Stimulated activated CD4-positive, alpha-beta T cell treated with anti-CD3 and anti-CD28 coated beads, Interleukin-15, amount 100 ng/mL, for 24 hours (primary cell): ENCODE measurements at regions not wholly inside any gene's neighbourhood (a gene's known extent, or its start where the extent isn't known, plus 50 kb on each side); places are given as distances from the start of the nearest gene placed in this dataset.
"Not testable (repeated sequence)": the region's sequence is repeated elsewhere in the genome, so short reads cannot be mapped to it uniquely, and the experiment has no call there.

Experiments
- DNase-seq: peaks from one replicate; pipeline ENCODE4 v3.0.0-alpha.2; 2020

GRCh38 chr12:88925454-88925853 is 345.2 kb upstream of the KITLG start:
- DNase-seq: no peak

DNA sequence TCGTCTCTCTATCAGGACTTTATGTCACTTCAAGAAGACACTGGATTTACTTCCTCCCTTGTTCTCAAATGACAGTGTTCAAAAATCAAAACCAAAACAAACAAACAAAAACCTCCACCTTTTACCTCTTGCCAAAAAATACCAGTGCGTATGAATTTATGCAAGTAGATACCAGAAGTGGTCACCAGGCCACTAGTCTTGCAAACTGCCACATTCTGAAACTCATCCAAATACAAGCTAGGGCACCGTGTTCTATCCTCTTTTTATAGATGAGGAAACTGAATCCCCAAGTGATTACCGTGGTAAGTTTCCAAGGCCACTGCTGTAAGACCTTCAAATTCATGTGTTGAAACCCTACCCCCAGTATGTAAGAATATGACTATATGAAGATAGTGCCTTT is 343.9 kb upstream of the KITLG start:
- DNase-seq: no peak

DNA sequence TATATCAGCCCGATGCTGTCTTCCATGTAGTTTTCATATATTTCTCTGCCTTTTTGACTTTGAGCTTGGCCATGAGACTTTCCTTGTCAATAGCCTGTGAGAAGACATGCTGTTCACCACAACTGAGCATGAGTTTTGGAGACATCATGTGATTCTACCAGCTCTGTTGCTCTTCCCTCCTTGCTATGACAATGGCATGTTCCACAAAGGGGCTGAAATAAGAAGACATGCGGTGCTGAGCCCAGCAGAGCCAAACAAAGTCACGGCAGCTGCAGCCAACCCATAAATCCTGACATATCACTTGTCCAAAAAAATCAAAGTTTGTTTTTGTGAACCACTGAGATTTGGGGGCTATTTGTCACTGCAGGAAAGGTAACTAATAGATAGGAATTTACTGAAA is 343.4 kb upstream of the KITLG start:
- DNase-seq: no peak

DNA sequence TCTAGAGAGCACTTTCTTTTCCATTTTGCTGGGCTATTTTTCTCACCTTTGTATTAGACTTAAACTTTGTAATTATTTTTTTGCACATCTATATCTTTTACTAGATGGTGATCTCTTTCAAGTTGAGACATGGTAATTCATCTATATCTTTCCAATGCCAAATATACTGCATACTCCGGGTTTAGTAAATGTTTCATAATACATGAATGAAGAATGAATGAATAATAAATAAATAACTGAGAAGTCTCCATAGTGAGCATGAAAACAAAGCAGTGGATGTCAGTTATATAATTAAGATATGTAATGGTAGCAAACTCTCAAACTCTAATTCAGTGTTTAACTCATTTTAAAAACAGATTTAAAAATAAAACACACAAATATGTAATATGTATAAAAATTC is 342.5 kb upstream of the KITLG start:
- DNase-seq: no peak

- DNase-seq: no peak
These were observed 341.7 kb upstream of the KITLG start for GRCh38 chr12:88921890-88922532.

- no peak for DNase-seq
These were observed 341.2 kb upstream of the KITLG start for GRCh38 chr12:88921434-88921833.

GRCh38 chr12:88918161-88918560 is 337.9 kb upstream of the KITLG start:
- DNase-seq: no peak

- no peak for DNase-seq
These were observed 334.7 kb upstream of the KITLG start for GRCh38 chr12:88914967-88915366.

GRCh38 chr12:88909510-88909909 is 329.2 kb upstream of the KITLG start:
- no peak for DNase-seq

DNA sequence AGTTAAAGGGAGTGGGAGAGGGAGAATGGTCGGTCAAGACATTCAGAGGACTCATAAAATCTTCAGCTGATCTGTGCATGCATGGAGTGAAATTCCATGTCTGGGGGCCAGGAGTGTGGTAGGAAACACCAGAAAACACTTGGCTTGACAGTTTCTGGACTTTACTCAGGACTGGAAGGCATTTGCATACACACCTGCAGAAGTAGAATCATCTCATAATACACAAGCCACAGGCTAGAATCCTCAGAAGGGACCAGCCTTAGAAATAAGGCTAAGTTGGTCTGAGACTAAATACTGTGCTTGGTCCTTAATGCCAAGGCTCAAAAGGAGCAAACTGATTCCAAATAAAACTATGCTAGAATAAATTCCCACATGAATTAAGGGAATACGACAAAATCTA is 328.1 kb upstream of the KITLG start:
- no peak for DNase-seq

DNA sequence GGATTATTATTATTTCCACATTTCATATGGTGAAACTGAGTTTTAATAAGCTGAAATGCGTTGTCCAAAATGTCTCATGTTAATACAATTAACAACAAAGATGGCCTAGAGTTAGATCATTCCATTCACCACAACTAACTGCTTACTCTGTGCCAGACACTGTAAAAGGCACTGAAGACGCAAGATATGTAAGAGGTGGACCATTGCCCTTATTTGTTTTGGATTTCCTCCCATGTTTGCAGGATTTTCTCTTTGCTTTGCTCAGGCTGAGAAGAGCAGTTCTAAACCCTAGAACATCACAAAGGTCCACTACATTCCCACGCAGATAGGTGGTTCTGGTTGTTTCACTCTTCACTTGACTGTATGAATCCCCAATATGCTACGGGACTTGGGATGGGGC is 324.4 kb upstream of the KITLG start:
- DNase-seq: no peak

DNA sequence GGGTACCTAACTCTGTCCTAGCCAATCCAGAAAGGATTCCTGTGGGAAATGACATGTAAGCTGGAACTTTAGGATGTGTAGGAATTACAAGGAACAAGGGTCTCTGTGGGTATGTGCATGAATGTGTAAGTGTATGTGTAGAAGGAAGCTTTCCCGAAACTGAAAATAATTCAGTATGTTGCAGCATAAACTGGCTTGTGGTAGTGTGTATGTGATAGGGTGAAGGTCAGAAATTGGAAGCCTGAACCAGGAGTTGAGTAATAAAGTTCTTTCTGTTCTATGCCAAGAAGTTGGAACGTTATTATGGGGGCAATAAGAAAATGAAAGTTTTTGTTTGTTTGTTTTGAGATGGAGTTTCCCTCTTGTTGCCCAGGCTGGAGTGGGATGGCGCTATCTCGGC is 323.1 kb upstream of the KITLG start:
- DNase-seq: no peak

DNA sequence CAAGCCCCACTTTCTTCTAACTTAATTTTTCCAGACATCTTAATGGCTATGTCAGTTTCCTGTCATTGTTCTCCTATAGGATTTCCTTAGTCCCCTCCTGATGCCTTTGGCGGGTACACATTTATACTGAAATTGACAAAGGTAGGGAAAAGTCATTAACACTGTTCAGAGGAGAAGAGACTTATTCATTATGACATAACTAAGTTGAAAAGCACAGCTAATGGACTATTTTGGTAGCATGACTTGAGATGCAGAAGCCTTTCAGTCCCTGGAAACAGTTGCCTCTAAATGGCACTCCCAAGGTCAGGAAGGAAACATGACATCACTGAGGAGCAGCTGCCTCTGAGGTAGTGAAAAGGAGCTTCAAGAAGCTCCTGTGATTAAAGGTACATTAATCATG is 317.5 kb upstream of the KITLG start:
- DNase-seq: no peak

GRCh38 chr12:88896958-88897357 is 316.7 kb upstream of the KITLG start:
- no peak for DNase-seq

- DNase-seq: no peak
These were observed 315.4 kb upstream of the KITLG start for GRCh38 chr12:88895634-88896033.

DNA sequence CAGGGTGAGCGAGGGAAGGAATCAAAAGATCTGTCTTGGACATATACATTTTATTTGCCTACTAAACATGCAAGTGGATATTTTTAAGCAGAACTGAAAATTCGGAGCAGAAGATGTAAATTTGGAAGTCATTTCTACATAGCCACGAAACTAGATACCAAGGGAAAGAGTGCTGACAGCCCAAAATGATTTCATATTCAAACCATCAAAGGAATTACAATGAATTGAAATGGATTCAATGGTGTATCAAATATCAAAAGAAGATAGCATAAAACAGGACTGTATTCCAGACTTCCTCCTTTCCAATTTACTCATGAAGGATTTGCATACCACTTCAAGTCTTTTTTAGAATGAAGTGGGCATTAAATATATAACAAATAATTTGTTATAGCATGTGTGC is 313.5 kb upstream of the KITLG start:
- no peak for DNase-seq

DNA sequence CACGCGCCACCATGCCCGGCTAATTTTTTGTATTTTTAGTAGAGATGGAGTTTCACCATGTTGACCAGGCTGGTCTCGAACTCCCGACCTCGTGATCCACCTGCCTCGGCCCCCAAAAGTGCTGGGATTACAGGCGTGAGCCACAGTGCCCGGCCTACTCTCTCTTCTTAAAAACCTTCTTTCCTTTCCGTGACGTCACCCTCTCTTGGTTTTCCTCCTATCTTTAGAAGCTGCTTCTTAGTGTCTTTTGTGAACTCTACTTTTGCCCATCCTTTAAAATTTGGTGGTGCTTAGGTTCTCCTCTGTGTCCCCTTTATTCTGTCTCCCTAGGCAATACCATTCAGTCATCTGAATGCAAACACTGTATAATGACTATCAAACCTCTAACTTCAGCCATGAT is 311.2 kb upstream of the KITLG start:
- not testable (repeated sequence) for DNase-seq

DNA sequence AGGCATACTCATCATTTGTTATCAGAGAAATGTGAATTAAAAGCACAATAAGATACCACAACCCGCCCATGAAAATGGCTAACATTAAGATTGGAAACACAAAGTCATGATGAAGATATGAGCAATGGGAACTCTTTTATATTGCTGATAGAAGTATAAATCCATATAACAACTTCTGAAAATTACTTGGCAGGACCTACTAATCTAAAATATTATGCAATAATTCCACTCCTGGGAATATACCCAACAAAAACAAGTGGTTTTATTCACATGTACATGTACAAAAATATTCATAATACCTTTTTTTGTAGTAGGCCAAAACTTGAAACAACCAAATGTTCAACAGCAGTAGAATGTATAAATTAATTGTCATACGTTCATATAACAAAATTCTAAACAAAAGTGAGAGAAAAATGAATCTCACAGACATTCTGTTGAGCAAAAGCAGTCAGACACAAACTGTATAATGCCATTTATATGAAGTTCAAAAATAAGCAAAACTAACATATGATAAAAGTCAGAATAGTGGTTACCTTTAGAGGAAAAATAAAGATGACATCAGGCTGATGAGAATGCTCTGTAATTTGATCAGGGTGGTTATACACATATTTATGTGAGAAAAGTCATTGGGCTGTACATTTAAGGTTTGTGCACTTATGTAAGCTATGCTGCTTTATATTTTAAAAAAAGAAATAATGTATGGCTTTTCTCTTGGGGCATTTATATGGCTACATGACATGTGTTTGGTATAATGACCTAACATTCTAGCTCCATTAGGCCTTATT is 309.2 kb upstream of the KITLG start:
- no peak for DNase-seq

GRCh38 chr12:88884600-88884999 is 304.3 kb upstream of the KITLG start:
- DNase-seq: no peak

DNA sequence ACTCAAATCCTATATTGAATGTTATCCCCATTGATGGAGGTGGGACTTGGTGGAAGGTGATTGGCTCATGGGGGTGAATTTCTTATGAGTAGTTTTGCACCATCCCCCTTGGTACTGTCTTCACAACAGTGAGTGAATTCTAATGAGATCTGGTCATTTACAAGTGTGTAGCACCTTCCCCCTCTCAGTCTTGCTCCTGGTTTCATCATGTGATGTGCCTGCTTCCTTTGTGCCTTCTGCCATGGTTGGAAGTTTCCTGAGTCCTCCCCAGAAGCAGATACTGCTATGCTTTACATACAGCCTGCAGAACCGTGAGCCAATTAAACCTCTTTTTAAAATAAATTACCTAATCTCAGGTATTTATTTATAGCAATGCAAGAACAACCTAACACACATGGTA is 302.4 kb upstream of the KITLG start:
- no peak for DNase-seq

GRCh38 chr12:88880051-88880450 is 299.8 kb upstream of the KITLG start:
- no peak for DNase-seq

DNA sequence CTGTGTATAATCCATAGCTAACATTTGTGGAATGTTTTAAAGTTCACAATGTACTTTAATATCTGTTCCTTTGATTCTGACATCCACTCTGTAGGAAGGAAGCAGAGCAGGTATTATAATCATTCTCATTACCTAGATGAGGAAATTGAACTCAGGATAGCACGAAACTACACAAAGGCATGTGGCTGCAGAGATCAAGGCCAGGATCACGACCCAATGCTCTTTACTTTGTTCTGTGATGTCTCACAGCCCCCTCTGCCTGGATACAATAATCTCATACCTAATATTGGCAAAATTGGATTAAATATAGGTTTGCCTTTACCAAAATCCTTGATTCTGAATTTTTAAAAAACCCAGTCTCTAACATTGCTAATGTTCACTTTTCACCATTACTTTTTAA is 298.0 kb upstream of the KITLG start:
- no peak for DNase-seq

GRCh38 chr12:88876857-88877256 is 296.6 kb upstream of the KITLG start:
- no peak for DNase-seq

GRCh38 chr12:88870000-88870737 is 289.9 kb upstream of the KITLG start:
- DNase-seq: no peak
